AG04450 (cell line): ENCODE measurements at regions not wholly inside any gene's neighbourhood (a gene's known extent, or its start where the extent isn't known, plus 50 kb on each side); places are given as distances from the start of the nearest gene placed in this dataset.

Experiments used
- CTCF ChIA-PET: fragments of 300-600, 350-600 bp; formaldehyde crosslinking; extraction: SDS; loops from one replicate; lab custom pipeline; 2022; ENCODE audit warnings: antibody characterized with exemption, inconsistent platforms; lab: Charles Lee
- POLR2A ChIA-PET: fragments of 350-600 bp; formaldehyde crosslinking; extraction: SDS; loops from one replicate; lab custom pipeline; 2021; ENCODE audit warnings: antibody characterized with exemption, inconsistent platforms; lab: Yijun Ruan, JAX
- DNase-seq: peaks from one replicate; pipeline ENCODE4 v3.0.0-alpha.2; 2011; ENCODE audit warnings: low read depth, low spot score
- H3K27ac ChIP-seq: one replicate; pipeline ENCODE4 v1.5.1; 2012; ENCODE audit warnings: low read depth, low read length, control low read depth
- H3K27me3 ChIP-seq: one replicate; pipeline ENCODE4 v1.6.0; 2012; ENCODE audit warnings: low read length; ENCODE audit not compliant: control insufficient read depth, insufficient read depth
- H3K4me3 ChIP-seq: 2 replicates; pipeline ENCODE4 v1.5.1; 2011; ENCODE audit warnings: mild to moderate bottlenecking, low read depth, low read length, control low read depth
- H3K9me3 ChIP-seq: 2 replicates; pipeline ENCODE4 v1.5.1; 2012; ENCODE audit warnings: low read length; ENCODE audit not compliant: control insufficient read depth, insufficient read depth
- CTCF ChIP-seq: IDR thresholded peaks from 2 replicates; pipeline ENCODE4 v1.5.1; 2011; ENCODE audit warnings: low read depth, low read length, control low read depth, inconsistent platforms

- no peak overlapping the region for H3K4me3 ChIP-seq
- peaks cover 7% of the 10 kb centered on the region for H3K9me3 ChIP-seq
- no peak for TF ChIP-seq CTCF
- ChIA-PET CTCF (no interaction called here), POLR2A (no interaction called here)
- H3K27ac ChIP-seq, result no peak overlapping the region
- no peak for DNase-seq
- no peaks in the 10 kb centered on the region for H3K27me3 ChIP-seq
Measured at GRCh38 chr4:59060895-59061294, 1950.7 kb upstream of the IGFBP7 start.

GRCh38 chr4:59063015-59063720, 1953.0 kb upstream of the IGFBP7 start:
- Histone ChIP-seq H3K9me3 (peaks cover 9% of the 10 kb centered on the region), H3K27me3 (no peaks in the 10 kb centered on the region), H3K27ac (no peak overlapping the region), H3K4me3 (no peak overlapping the region)
- CTCF ChIA-PET, result interaction anchor here (0.7 kb wide), 1 partner anchor 10 kb away, joined by 3 read pairs; no protein-coding TSS in a partner anchor
- no peak for TF ChIP-seq CTCF
- no peak for DNase-seq
- POLR2A ChIA-PET, result no interaction called here

- Histone ChIP-seq H3K27ac (no peak overlapping the region), H3K4me3 (no peak overlapping the region), H3K27me3 (no peaks in the 10 kb centered on the region), H3K9me3 (peaks cover 5% of the 10 kb centered on the region; the same call in 1 of the 2 replicates)
- no peak for DNase-seq
- no peak for TF ChIP-seq CTCF
- ChIA-PET CTCF (no interaction called here), POLR2A (no interaction called here)
Measured at GRCh38 chr4:59068722-59069418, 1958.7 kb upstream of the IGFBP7 start.

DNA sequence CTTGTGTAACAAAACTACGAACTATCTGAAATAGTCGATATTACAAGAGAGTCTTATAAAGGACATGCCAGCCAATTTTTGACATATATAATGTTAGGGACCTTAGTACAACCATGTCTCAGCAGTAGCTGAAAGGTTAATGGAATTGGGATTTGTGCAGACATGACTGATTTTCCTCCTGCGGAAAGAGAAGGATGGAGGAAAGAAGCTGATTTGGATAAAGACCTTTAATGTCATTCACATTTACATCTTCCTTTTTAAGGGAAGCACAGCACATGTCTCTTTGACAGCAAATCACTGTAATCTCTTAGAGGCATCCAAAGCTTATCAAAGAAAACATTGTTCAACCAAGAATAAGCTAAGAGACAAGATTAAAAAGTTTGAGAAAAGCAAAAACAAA, 1976.2 kb upstream of the IGFBP7 start:
- POLR2A ChIA-PET, result no interaction called here
- H3K4me3 ChIP-seq, result no peak overlapping the region

More for the DNA sequence above, 1976.2 kb upstream of the IGFBP7 start:
- no peak for TF ChIP-seq CTCF
- CTCF ChIA-PET, result no interaction called here
- H3K27me3 ChIP-seq, result no peaks in the 10 kb centered on the region
- H3K27ac ChIP-seq, result no peak overlapping the region
- no peak for DNase-seq
- peaks cover 4% of the 10 kb centered on the region for H3K9me3 ChIP-seq
